DND-41 (cell line): ENCODE measurements at regions not wholly inside any gene's neighbourhood (a gene's known extent, or its start where the extent isn't known, plus 50 kb on each side); places are given as distances from the start of the nearest gene placed in this dataset.

Experiments
- ATAC-seq: fragments of 200-7000 bp; cut with Tn5 transposase; 3 replicates; pipeline ENCODE4 v1.9.1; 2021; ENCODE audit warnings: low read depth; ENCODE audit not compliant: insufficient read depth
- DNase-seq: peaks from one replicate; pipeline ENCODE4 v3.0.0-alpha.2; 2020
- H2AFZ ChIP-seq: 2 replicates; pipeline ENCODE4 v1.6.0; 2012; ENCODE audit warnings: low read depth, low read length
- H3K27ac ChIP-seq: 2 replicates; pipeline ENCODE4 v1.5.1; 2012; ENCODE audit warnings: low read length, inconsistent platforms
- H3K27me3 ChIP-seq: fragments of 200-600 bp; sonication (generic); 2 replicates; pipeline ENCODE4 v1.6.0; 2012; ENCODE audit warnings: low read length, mild to moderate bottlenecking, inconsistent platforms; ENCODE audit not compliant: insufficient read depth, poor library complexity
- H3K36me3 ChIP-seq: 2 replicates; pipeline ENCODE4 v1.5.1; 2012; ENCODE audit warnings: low read length, inconsistent platforms; ENCODE audit not compliant: insufficient read depth
- H3K4me1 ChIP-seq: 2 replicates; pipeline ENCODE4 v1.5.1; 2012; ENCODE audit warnings: mild to moderate bottlenecking, low read length; ENCODE audit not compliant: insufficient read depth
- H3K4me2 ChIP-seq: 2 replicates; pipeline ENCODE4 v1.6.0; 2012; ENCODE audit warnings: mild to moderate bottlenecking, moderate library complexity, low read length, inconsistent platforms; ENCODE audit not compliant: insufficient read depth
- H3K4me3 ChIP-seq, 2 experiments: fragments of 200-600 bp in 1 of 2; shearing (Covaris generic) in 1 of 2; 2 replicates each; pipeline ENCODE4 v1.5.1; 2012 to 2016; ENCODE audit warnings: inconsistent platforms in 2 of 2, low read length in 2 of 2, mild to moderate bottlenecking in 2 of 2, low read depth in 1 of 2, moderate library complexity in 1 of 2
- H3K79me2 ChIP-seq: 2 replicates; pipeline ENCODE4 v1.6.0; 2012; ENCODE audit warnings: low read length, inconsistent platforms; ENCODE audit not compliant: insufficient read depth
- H3K9ac ChIP-seq: 2 replicates; pipeline ENCODE4 v1.6.0; 2012; ENCODE audit warnings: low read depth, mild to moderate bottlenecking, inconsistent platforms, low read length, moderate library complexity
- H3K9me3 ChIP-seq: 2 replicates; pipeline ENCODE4 v1.5.1; 2012; ENCODE audit warnings: low read length, moderate library complexity, mild to moderate bottlenecking, inconsistent platforms; ENCODE audit not compliant: insufficient read depth, severe bottlenecking
- H4K20me1 ChIP-seq: 2 replicates; pipeline ENCODE4 v1.6.0; 2012; ENCODE audit warnings: low read length; ENCODE audit not compliant: insufficient read depth
- EZH2 ChIP-seq: IDR thresholded peaks from 3 replicates; pipeline ENCODE4 v1.6.1; 2012; ENCODE audit warnings: borderline replicate concordance, low read depth, mild to moderate bottlenecking, moderate library complexity, low read length, inconsistent platforms; ENCODE audit not compliant: severe bottlenecking
- TF ChIP-seq, protein P1 (sequence below): IDR thresholded peaks from 2 replicates; pipeline ENCODE4 v1.5.1; 2012; ENCODE audit warnings: borderline replicate concordance, low read length, moderate library complexity, mild to moderate bottlenecking; ENCODE audit not compliant: poor library complexity, severe bottlenecking; ENCODE audit errors: extremely low read depth

GRCh38 chr2:145207884-145208283, 688.0 kb upstream of the ZEB2 start:
- H3K27me3 ChIP-seq = no peaks in the 10 kb centered on the region
- H3K79me2 ChIP-seq = no peaks in the 10 kb centered on the region
- no peak for DNase-seq
- no peak for ATAC-seq
- no peak overlapping the region for H3K4me3 ChIP-seq
- H3K4me1 ChIP-seq = no peaks in the 10 kb centered on the region
- H3K9me3 ChIP-seq = no peaks in the 10 kb centered on the region
- no peak for TF ChIP-seq EZH2
- H4K20me1 ChIP-seq = no peaks in the 10 kb centered on the region
- H2AFZ ChIP-seq = no peak overlapping the region
- no peak overlapping the region for H3K27ac ChIP-seq
- no peaks in the 10 kb centered on the region for H3K36me3 ChIP-seq
- H3K9ac ChIP-seq = no peak overlapping the region
- no peak overlapping the region for H3K4me2 ChIP-seq

DNA sequence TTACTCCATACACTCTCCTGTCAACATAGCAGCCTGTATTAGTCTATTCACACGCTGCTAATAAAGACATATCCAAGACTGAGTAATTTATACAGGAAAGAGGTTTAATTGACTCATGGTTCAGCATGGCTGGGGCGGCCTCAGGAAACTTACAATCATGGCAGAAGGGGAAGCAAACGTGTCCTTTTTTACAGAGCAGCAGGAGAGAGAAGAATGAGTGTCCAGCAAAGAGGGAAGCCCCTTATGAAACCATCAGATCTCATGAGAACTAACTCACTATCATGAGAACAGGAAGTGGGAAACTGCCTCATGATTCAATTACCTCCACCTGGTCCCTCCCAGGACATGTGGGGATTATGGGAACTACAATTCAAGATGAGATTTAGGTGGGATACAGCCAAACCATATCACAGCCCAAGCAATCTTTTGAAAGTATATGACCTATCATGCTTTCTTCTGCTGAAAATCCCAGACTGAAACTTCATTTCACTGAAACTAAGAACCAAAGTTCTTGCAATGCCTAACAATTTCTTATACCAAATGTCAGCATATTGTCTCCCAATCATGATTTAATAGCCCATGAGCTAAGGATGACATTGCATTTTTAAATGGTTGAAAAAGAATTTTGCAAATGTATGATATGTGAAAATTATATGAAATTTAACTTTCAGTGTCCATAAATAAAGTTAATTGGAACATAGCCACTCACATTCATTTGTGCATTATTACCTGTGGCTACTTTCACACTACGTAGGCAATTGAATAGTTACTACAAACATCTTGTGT, 686.8 kb upstream of the ZEB2 start:
- Histone ChIP-seq H3K79me2 (no peaks in the 10 kb centered on the region), H3K4me1 (no peaks in the 10 kb centered on the region), H3K27me3 (no peaks in the 10 kb centered on the region), H3K27ac (no peak overlapping the region), H4K20me1 (no peaks in the 10 kb centered on the region), H3K9me3 (no peaks in the 10 kb centered on the region), H3K4me3 (no peak overlapping the region), H3K36me3 (no peaks in the 10 kb centered on the region), H3K4me2 (no peak overlapping the region), H3K9ac (no peak overlapping the region), H2AFZ (no peak overlapping the region)
- TF ChIP-seq EZH2 = no peak
- TF ChIP-seq, protein P1, sequence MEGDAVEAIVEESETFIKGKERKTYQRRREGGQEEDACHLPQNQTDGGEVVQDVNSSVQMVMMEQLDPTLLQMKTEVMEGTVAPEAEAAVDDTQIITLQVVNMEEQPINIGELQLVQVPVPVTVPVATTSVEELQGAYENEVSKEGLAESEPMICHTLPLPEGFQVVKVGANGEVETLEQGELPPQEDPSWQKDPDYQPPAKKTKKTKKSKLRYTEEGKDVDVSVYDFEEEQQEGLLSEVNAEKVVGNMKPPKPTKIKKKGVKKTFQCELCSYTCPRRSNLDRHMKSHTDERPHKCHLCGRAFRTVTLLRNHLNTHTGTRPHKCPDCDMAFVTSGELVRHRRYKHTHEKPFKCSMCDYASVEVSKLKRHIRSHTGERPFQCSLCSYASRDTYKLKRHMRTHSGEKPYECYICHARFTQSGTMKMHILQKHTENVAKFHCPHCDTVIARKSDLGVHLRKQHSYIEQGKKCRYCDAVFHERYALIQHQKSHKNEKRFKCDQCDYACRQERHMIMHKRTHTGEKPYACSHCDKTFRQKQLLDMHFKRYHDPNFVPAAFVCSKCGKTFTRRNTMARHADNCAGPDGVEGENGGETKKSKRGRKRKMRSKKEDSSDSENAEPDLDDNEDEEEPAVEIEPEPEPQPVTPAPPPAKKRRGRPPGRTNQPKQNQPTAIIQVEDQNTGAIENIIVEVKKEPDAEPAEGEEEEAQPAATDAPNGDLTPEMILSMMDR = no peak
- ATAC-seq = no peak
- no peak for DNase-seq

DNA sequence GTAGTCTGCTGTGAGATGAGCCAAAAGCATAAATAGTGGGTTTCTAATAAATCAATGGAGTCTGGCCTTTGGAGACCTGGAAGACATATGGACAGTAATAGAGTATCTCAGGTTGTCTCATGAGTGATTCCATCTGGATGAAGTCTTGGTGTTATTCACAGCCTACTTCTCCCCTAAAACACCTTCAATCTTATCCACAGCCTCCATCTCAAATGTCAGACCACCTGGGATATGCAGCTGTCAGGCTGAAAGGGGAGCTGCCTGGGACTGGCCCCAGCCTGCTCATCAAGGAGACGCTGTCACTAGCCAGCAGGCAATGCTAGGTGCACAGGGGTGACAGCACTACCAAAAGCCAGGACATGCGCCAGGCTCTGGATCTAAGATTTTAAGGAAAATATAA, 684.0 kb upstream of the ZEB2 start:
- no peak overlapping the region for H2AFZ ChIP-seq
- H3K36me3 ChIP-seq = no peaks in the 10 kb centered on the region
- no peaks in the 10 kb centered on the region for H3K79me2 ChIP-seq
- no peaks in the 10 kb centered on the region for H4K20me1 ChIP-seq
- no peak overlapping the region for H3K4me2 ChIP-seq
- no peak overlapping the region for H3K9ac ChIP-seq
- ATAC-seq (peak; percentile 42; the same call in 1 of the 3 replicates), DNase-seq (no peak)
- no peaks in the 10 kb centered on the region for H3K4me1 ChIP-seq
- no peaks in the 10 kb centered on the region for H3K9me3 ChIP-seq
- H3K27ac ChIP-seq = no peak overlapping the region
- H3K4me3 ChIP-seq = no peak overlapping the region
- TF ChIP-seq EZH2 = no peak
- TF ChIP-seq, protein P1 = no peak
- H3K27me3 ChIP-seq = no peaks in the 10 kb centered on the region

DNA sequence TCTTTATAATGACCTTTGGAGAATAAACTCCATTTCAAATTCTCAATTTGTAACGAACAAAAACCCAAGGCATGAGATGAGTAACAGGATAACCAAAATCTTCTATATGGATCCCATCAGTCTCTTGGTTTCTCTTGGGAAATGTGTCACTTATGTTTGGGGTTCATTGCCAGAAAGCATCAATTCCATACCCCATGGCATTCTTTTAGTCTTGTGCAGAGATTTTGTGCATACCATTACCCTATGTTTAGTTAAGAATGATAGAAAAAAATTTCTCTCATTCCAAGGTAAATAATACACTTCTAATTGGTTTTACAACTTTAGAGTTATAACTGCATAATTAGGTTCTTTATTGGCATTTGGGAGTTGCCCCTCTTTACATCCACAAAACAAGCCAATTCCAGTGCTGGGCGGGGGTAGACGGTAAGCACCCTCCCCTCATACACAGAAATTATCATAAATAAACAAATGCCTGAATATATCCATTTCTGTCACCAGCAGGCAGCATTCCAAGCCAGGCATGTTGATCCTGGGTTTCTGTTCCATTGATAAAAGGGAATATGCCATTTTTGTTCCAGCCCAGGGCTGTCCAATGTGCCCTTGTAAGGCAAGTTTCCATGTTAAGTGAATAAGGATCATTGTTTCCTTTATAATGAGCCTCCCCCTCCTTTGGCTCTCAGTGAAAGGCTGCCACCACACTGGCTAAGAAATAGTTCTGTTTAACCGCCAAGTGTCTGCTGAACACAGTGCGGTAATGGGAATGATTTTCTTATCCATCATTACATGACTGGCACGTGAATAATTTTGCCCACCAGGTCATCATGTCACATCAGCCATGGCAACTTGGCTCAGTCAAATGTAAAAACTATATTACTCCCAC, 680.1 kb upstream of the ZEB2 start:
- Histone ChIP-seq H3K27ac (no peak overlapping the region), H3K9ac (no peak overlapping the region), H3K79me2 (no peaks in the 10 kb centered on the region), H4K20me1 (no peaks in the 10 kb centered on the region), H3K4me1 (no peaks in the 10 kb centered on the region), H3K27me3 (no peaks in the 10 kb centered on the region), H3K36me3 (no peaks in the 10 kb centered on the region), H3K4me3 (no peak overlapping the region), H3K4me2 (no peak overlapping the region), H3K9me3 (no peaks in the 10 kb centered on the region), H2AFZ (no peak overlapping the region)
- TF ChIP-seq EZH2 = no peak
- TF ChIP-seq, protein P1 = no peak
- no peak for ATAC-seq
- no peak for DNase-seq
